H1 (cell line): ENCODE measurements at regions not wholly inside any gene's neighbourhood (a gene's known extent, or its start where the extent isn't known, plus 50 kb on each side); places are given as distances from the start of the nearest gene placed in this dataset.

Experiments
- CTCF ChIA-PET: fragments of 300-600 bp; sonication (Branson Sonifier 250); formaldehyde crosslinking; loops from one replicate; lab custom pipeline; 2021; ENCODE audit not compliant: partially characterized antibody; lab: Charles Lee
- POLR2A ChIA-PET: fragments of 300-600 bp; sonication (Branson Sonifier 250); formaldehyde crosslinking; loops from one replicate; lab custom pipeline; 2021; ENCODE audit warnings: inconsistent platforms; ENCODE audit not compliant: partially characterized antibody; lab: Charles Lee
- DNase-seq, 2 experiments: peaks; one replicate each; pipeline versions ENCODE4 v3.0.0 to v3.0.0-alpha.2; 2010 to 2022; ENCODE audit warnings: low spot score in 2 of 2, low read depth in 1 of 2, mixed read lengths in 1 of 2
- FAIRE-seq: peaks from 2 replicates; lab custom pipeline; 2011; peaks lifted over from hg19 to GRCh38; lab: Jason Lieb, UNC
- H2AFZ ChIP-seq: 2 replicates; pipeline ENCODE4 v1.8.1; 2012; ENCODE audit warnings: low read length, inconsistent platforms
- H2AK5ac ChIP-seq: 2 replicates; pipeline ENCODE4 v1.6.1; 2013; ENCODE audit warnings: low read depth, low read length
- H2BK120ac ChIP-seq: replicated peaks from 2 replicates; pipeline ENCODE3; 2013; ENCODE audit warnings: low read depth, low read length, inconsistent platforms
- H2BK12ac ChIP-seq: 2 replicates; pipeline ENCODE4 v1.6.1; 2013; ENCODE audit warnings: low read depth, low read length
- H2BK15ac ChIP-seq: 2 replicates; pipeline ENCODE4 v1.6.1; 2013; ENCODE audit warnings: low read length
- H2BK20ac ChIP-seq: 2 replicates; pipeline ENCODE4 v1.6.1; 2013; ENCODE audit warnings: low read length
- H2BK5ac ChIP-seq: 2 replicates; pipeline ENCODE4 v1.6.1; 2013; ENCODE audit warnings: low read depth, low read length
- H3K14ac ChIP-seq: 2 replicates; pipeline ENCODE4 v1.6.1; 2013; ENCODE audit warnings: inconsistent platforms; ENCODE audit not compliant: insufficient read length
- H3K18ac ChIP-seq: 2 replicates; pipeline ENCODE4 v1.6.1; 2013; ENCODE audit warnings: low read length; ENCODE audit errors: extremely low read depth
- H3K23ac ChIP-seq: 2 replicates; pipeline ENCODE4 v1.6.1; 2013; ENCODE audit warnings: inconsistent platforms; ENCODE audit not compliant: insufficient read length
- H3K23me2 ChIP-seq: 2 replicates; pipeline ENCODE4 v1.6.1; 2013; ENCODE audit warnings: low read depth, low read length
- H3K27ac ChIP-seq: 2 replicates; pipeline ENCODE4 v1.6.1; 2011; ENCODE audit warnings: low read depth, low read length, inconsistent platforms
- H3K27me3 ChIP-seq, 4 experiments: replicated peaks in 1 of 4; 1 replicate in 1 of 4; 2 replicates in 3 of 4; pipeline versions ENCODE4 v1.6.1 to v1.8.1; 2011 to 2013; ENCODE audit warnings: low read length in 3 of 4, mild to moderate bottlenecking in 3 of 4, inconsistent platforms in 2 of 4, mixed read lengths in 2 of 4, moderate library complexity in 1 of 4; ENCODE audit not compliant: control insufficient read depth in 3 of 4, insufficient read depth in 3 of 4; ENCODE audit errors: extremely low read depth in 1 of 4
- H3K36me3 ChIP-seq, 4 experiments: 2 replicates each; pipeline versions ENCODE4 v1.6.1 to v1.8.1; 2011 to 2013; ENCODE audit warnings: mild to moderate bottlenecking in 4 of 4, low read length in 3 of 4, moderate library complexity in 2 of 4, control low read depth in 1 of 4, inconsistent platforms in 1 of 4; ENCODE audit not compliant: insufficient read depth in 4 of 4, control insufficient read depth in 2 of 4
- H3K4ac ChIP-seq: replicated peaks from 2 replicates; pipeline ENCODE3; 2013; ENCODE audit warnings: low read length, low read depth, mixed read lengths, inconsistent platforms; ENCODE audit not compliant: insufficient read length
- H3K4me1 ChIP-seq, 4 experiments: replicated peaks in 1 of 4; 1 replicate in 1 of 4; 2 replicates in 3 of 4; pipeline versions ENCODE4 v1.6.1 to v1.8.1; 2011 to 2013; ENCODE audit warnings: low read length in 3 of 4, inconsistent platforms in 2 of 4, mixed read lengths in 1 of 4; ENCODE audit not compliant: insufficient read depth in 4 of 4, control insufficient read depth in 3 of 4
- H3K4me2 ChIP-seq, 2 experiments: 2 replicates each; pipeline versions ENCODE4 v1.6.1 to v1.8.1; 2011 to 2013; ENCODE audit warnings: low read depth in 2 of 2, low read length in 2 of 2, control low read depth in 1 of 2, inconsistent platforms in 1 of 2, mild to moderate bottlenecking in 1 of 2; ENCODE audit not compliant: insufficient read depth in 1 of 2
- H3K4me3 ChIP-seq, 4 experiments: fragments of 200-600, 300-600 bp in 1 of 4; sonication (generic), shearing (Covaris generic), sonication (Bioruptor Twin) in 1 of 4; 2 replicates each; pipeline versions ENCODE4 v1.5.1 to v1.8.1; 2011 to 2016; ENCODE audit warnings: low read length in 4 of 4, low read depth in 3 of 4, control low read depth in 2 of 4, inconsistent platforms in 2 of 4, mild to moderate bottlenecking in 2 of 4, mixed read lengths in 1 of 4, moderate library complexity in 1 of 4; ENCODE audit not compliant: insufficient read depth in 2 of 4; ENCODE audit errors: extremely low read depth in 1 of 4
- H3K56ac ChIP-seq: replicated peaks from 2 replicates; pipeline ENCODE3; 2013; ENCODE audit warnings: low read depth, mild to moderate bottlenecking, mixed read lengths, low read length, inconsistent platforms; ENCODE audit not compliant: insufficient read length
- H3K79me1 ChIP-seq: 2 replicates; pipeline ENCODE4 v1.6.1; 2013; ENCODE audit warnings: low read depth, low read length, control low read depth
- H3K79me2 ChIP-seq, 2 experiments: 2 replicates each; pipeline versions ENCODE4 v1.6.1 to v1.8.1; 2012 to 2013; ENCODE audit warnings: low read length in 2 of 2, mild to moderate bottlenecking in 2 of 2, inconsistent platforms in 1 of 2; ENCODE audit not compliant: insufficient read depth in 2 of 2, control insufficient read depth in 1 of 2
- H3K9ac ChIP-seq, 4 experiments: replicated peaks in 1 of 4; 1 replicate in 1 of 4; 2 replicates in 3 of 4; pipeline versions ENCODE4 v1.6.1 to v1.8.1; 2011 to 2013; ENCODE audit warnings: low read depth in 3 of 4, low read length in 3 of 4, control low read depth in 2 of 4, mild to moderate bottlenecking in 2 of 4, moderate library complexity in 2 of 4, inconsistent platforms in 1 of 4; ENCODE audit errors: extremely low read depth in 1 of 4
- H3K9me3 ChIP-seq, 2 experiments: 2 replicates each; pipeline versions ENCODE4 v1.6.1 to v1.8.1; 2012 to 2013; ENCODE audit warnings: mild to moderate bottlenecking in 2 of 2, moderate library complexity in 2 of 2, control low read depth in 1 of 2, inconsistent platforms in 1 of 2, low read depth in 1 of 2, low read length in 1 of 2, mixed read lengths in 1 of 2; ENCODE audit not compliant: insufficient read depth in 2 of 2
- H4K20me1 ChIP-seq, 2 experiments: replicated peaks in 1 of 2; 2 replicates each; pipeline versions ENCODE3 to v1.8.1; 2011 to 2013; ENCODE audit warnings: inconsistent platforms in 2 of 2, low read length in 2 of 2, mild to moderate bottlenecking in 1 of 2; ENCODE audit not compliant: insufficient read depth in 2 of 2, control insufficient read depth in 1 of 2
- H4K5ac ChIP-seq: 2 replicates; pipeline ENCODE4 v1.6.1; 2013; ENCODE audit warnings: low read length, low read depth, mixed read lengths, inconsistent platforms; ENCODE audit not compliant: insufficient read length
- H4K8ac ChIP-seq: 2 replicates; pipeline ENCODE4 v1.8.0; 2013; ENCODE audit warnings: mild to moderate bottlenecking, moderate library complexity, low read length, inconsistent platforms; ENCODE audit not compliant: insufficient read depth; ENCODE audit errors: extremely low read depth
- H4K91ac ChIP-seq: replicated peaks from 2 replicates; pipeline ENCODE3; 2013; ENCODE audit warnings: low read length, mixed read lengths, inconsistent platforms; ENCODE audit not compliant: insufficient read length
- ASH2L ChIP-seq: fragments of 200-600, 300-600 bp; sonication (generic); IDR thresholded peaks from one replicate; pipeline ENCODE4 v1.7.1; 2017; ENCODE audit warnings: low read length
- CBX5 ChIP-seq: fragments of 300-800, 300-1000 bp; sonication (generic); IDR thresholded peaks from 2 replicates; pipeline ENCODE4 v1.7.1; 2016; ENCODE audit warnings: antibody characterized with exemption, low read length, low read depth
- CEBPB ChIP-seq: IDR thresholded peaks from 2 replicates; pipeline ENCODE4 v1.6.1; 2012; ENCODE audit warnings: low read depth, low read length
- EP300 ChIP-seq, 2 experiments: IDR thresholded peaks; 1 replicate in 1 of 2; 2 replicates in 1 of 2; pipeline ENCODE4 v1.6.1; 2011 to 2012; ENCODE audit warnings: low read depth in 2 of 2, low read length in 2 of 2, mild to moderate bottlenecking in 2 of 2, borderline replicate concordance in 1 of 2, inconsistent platforms in 1 of 2, moderate library complexity in 1 of 2
- FOSL1 ChIP-seq: IDR thresholded peaks from 2 replicates; pipeline ENCODE4 v1.6.1; 2011; ENCODE audit warnings: mild to moderate bottlenecking, low read depth, low read length, moderate library complexity; ENCODE audit not compliant: insufficient read depth
- HDAC2 ChIP-seq, 2 experiments: fragments of 300-600 bp in 1 of 2; sonication (generic) in 1 of 2; IDR thresholded peaks; 2 replicates each; pipeline ENCODE4 v1.6.1; 2011 to 2012; ENCODE audit warnings: low read depth in 2 of 2, low read length in 2 of 2, mild to moderate bottlenecking in 2 of 2, moderate library complexity in 2 of 2, borderline replicate concordance in 1 of 2, inconsistent platforms in 1 of 2
- JUN ChIP-seq: IDR thresholded peaks from 2 replicates; pipeline ENCODE4 v1.6.1; 2011; ENCODE audit warnings: low read depth, mild to moderate bottlenecking, improper control_type of control experiment, low read length
- KDM1A ChIP-seq: fragments of 200-600, 300-600 bp; sonication (generic); IDR thresholded peaks from 2 replicates; pipeline ENCODE4 v1.7.1; 2016; ENCODE audit warnings: mild to moderate bottlenecking, low read length, borderline replicate concordance
- RBBP5 ChIP-seq: IDR thresholded peaks from 2 replicates; pipeline ENCODE4 v1.7.1; 2012; ENCODE audit warnings: low read depth, mild to moderate bottlenecking, inconsistent platforms, low read length, moderate library complexity, borderline replicate concordance
- SP2 ChIP-seq: IDR thresholded peaks from 2 replicates; pipeline ENCODE4 v1.6.1; 2012; ENCODE audit warnings: mild to moderate bottlenecking, low read length, inconsistent platforms
- TAF7 ChIP-seq: optimal IDR thresholded peaks from 2 replicates; pipeline ENCODE3; 2011; ENCODE audit warnings: low read depth, mild to moderate bottlenecking, inconsistent platforms, low read length, moderate library complexity, borderline replicate concordance
- TEAD4 ChIP-seq: IDR thresholded peaks from 2 replicates; pipeline ENCODE4 v1.6.1; 2012; ENCODE audit warnings: low read depth, low read length, inconsistent platforms, mixed read lengths
- YY1 ChIP-seq: IDR thresholded peaks from 2 replicates; pipeline ENCODE4 v1.6.1; 2011; ENCODE audit warnings: low read depth, mild to moderate bottlenecking, low read length
- WGBS, 2 experiments: shearing (Covaris generic) in 1 of 2; methylation state at CpG; one replicate each; pipeline versions ENCODE4 v1.1.6 to v1.1.7; 2013 to 2015; ENCODE audit warnings: low lambda C conversion rate in 2 of 2, mixed read lengths in 2 of 2, inconsistent platforms in 1 of 2, low coverage in 1 of 2, missing lambda C conversion rate in 1 of 2; ENCODE audit not compliant: insufficient replicate concordance in 2 of 2, insufficient coverage in 1 of 2, insufficient read length in 1 of 2; ENCODE audit errors: extremely low coverage in 1 of 2, missing lambda C conversion rate in 1 of 2; 5-methylcytosine and 5-hydroxymethylcytosine counted together
- TF ChIP-seq, protein P1 (sequence below): IDR thresholded peaks from 2 replicates; pipeline ENCODE4 v1.6.1; 2011; ENCODE audit warnings: low read length, improper control_type of control experiment

DNA sequence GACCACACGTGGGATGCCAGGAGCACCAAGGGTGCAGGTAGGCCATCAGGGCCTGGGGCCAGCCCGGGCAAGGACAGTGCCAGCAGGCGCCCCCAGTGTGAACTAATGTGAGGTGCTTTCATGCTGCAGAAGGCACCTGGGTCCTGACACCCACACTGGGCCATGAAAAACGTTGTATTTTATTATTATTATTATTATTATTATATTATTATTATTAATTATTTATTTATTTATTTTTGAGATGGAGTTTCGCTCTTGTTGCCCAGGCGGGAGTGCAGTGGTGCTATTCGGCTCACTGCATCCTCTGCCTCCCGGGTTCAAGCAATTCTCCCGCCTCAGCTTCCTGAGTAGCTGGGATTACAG, 1267.3 kb downstream of the BRD1 start:
- Histone ChIP-seq H3K27me3 (no peaks in the 10 kb centered on the region), H3K4ac (no peak overlapping the region), H4K91ac (no peak overlapping the region), H2AK5ac (no peak overlapping the region), H2BK12ac (no peak overlapping the region), H3K23me2 (no peaks in the 10 kb centered on the region), H2BK120ac (no peak overlapping the region), H3K14ac (no peak overlapping the region), H3K23ac (no peak overlapping the region), H3K4me1 (no peaks in the 10 kb centered on the region), H4K20me1 (peaks cover 6 to 16% of the 10 kb centered on the region in 2 experiments), H4K5ac (no peak overlapping the region), H3K4me3 (no peak overlapping the region), H2AFZ (no peak overlapping the region), H3K27ac (no peak overlapping the region), H3K9ac (no peak overlapping the region), H3K9me3 (no peaks in the 10 kb centered on the region), H3K79me2 (no peaks in the 10 kb centered on the region), H4K8ac (no peak overlapping the region; the same call in 1 of the 2 replicates), H2BK5ac (no peak overlapping the region), H3K4me2 (no peak overlapping the region), H2BK15ac (no peak overlapping the region), H2BK20ac (no peak overlapping the region), H3K18ac (no peak overlapping the region), H3K36me3 (no peaks in the 10 kb centered on the region), H3K79me1 (peaks cover 2% of the 10 kb centered on the region; the same call in 1 of the 2 replicates), H3K56ac (no peak overlapping the region)
- ChIA-PET POLR2A (no interaction called here), CTCF (no interaction called here)
- no peak for FAIRE-seq
- WGBS, 2 experiments, result 94% methylated on average over 9 of the region's 9 CpGs; no CpG with 5 or more reads in 1 of the 2 experiments
- DNase-seq, result no peak
- TF ChIP-seq RBBP5 (no peak), JUN (no peak), TEAD4 (no peak), SP2 (no peak), KDM1A (no peak), EP300 (IDR thresholded peaks at IDR 0.05; ENCODE audit: borderline replicate concordance in 1 of 2, low read depth in 2 of 2, low read length in 2 of 2) (no peak), ASH2L (no peak), FOSL1 (no peak), YY1 (no peak), CBX5 (no peak), CEBPB (no peak), TAF7 (no peak), HDAC2 (IDR thresholded peaks at IDR 0.05; ENCODE audit: borderline replicate concordance in 1 of 2, low read depth in 2 of 2, low read length in 2 of 2) (no peak)
- TF ChIP-seq, protein P1, sequence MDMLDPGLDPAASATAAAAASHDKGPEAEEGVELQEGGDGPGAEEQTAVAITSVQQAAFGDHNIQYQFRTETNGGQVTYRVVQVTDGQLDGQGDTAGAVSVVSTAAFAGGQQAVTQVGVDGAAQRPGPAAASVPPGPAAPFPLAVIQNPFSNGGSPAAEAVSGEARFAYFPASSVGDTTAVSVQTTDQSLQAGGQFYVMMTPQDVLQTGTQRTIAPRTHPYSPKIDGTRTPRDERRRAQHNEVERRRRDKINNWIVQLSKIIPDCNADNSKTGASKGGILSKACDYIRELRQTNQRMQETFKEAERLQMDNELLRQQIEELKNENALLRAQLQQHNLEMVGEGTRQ, result no peak
